Transverse colon (tissue), 4 donors: ENCODE measurements at regions not wholly inside any gene's neighbourhood (a gene's known extent, or its start where the extent isn't known, plus 50 kb on each side); places are given as distances from the start of the nearest gene placed in this dataset.

Experiments
- EP300 ChIP-seq: sonication (generic); formaldehyde crosslinking; IDR thresholded peaks from one replicate; pipeline ENCODE4 v1.6.1; 2017; ENCODE audit warnings: antibody characterized with exemption, low read depth
- POLR2A ChIP-seq: fragments of 450-650 bp; IDR thresholded peaks from one replicate; pipeline ENCODE4 v1.6.1; 2016; ENCODE audit warnings: antibody characterized with exemption, mild to moderate bottlenecking, moderate library complexity
- POLR2AphosphoS5 ChIP-seq, 3 donors: sonication (generic); formaldehyde crosslinking; IDR thresholded peaks; one replicate each; pipeline ENCODE4 v1.6.1; 2016; ENCODE audit warnings: antibody characterized with exemption in 3 of 3
- TF ChIP-seq, protein P1 (sequence below), 5 experiments: fragments of 200-600 bp in 3 of 5; fragments of 450-650 bp in 2 of 5; sonication (generic) in 3 of 5; IDR thresholded peaks; 1 replicate in 2 of 5; 2 replicates in 3 of 5; pipeline ENCODE4 v1.5.1; 2016 to 2017; ENCODE audit warnings: antibody characterized with exemption in 5 of 5, inconsistent platforms in 3 of 5, mild to moderate bottlenecking in 2 of 5, moderate library complexity in 1 of 5

DNA sequence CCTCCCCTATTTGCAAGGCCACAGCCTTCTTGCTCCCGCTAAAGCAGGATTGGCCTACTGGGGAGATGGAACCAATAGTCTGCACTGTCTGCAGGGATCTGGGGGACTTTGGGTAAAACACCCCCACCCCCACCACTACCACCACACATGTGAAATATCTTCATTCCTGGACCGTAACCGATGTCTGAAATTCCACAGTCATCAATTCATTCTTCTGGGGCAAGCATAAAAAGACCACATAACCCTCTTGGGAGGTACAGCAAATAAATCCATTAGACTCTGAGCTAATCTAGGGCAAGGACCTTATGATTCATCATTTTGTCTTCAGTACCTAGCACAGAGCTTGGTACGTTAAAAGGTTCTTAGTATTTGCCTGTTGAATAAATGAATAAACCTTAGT lies 307.8 kb downstream of the GPAM start:
- TF ChIP-seq EP300 (no peak), POLR2AphosphoS5 (IDR thresholded peaks at IDR 0.05) (no peak), POLR2A (no peak)
- TF ChIP-seq, protein P1, sequence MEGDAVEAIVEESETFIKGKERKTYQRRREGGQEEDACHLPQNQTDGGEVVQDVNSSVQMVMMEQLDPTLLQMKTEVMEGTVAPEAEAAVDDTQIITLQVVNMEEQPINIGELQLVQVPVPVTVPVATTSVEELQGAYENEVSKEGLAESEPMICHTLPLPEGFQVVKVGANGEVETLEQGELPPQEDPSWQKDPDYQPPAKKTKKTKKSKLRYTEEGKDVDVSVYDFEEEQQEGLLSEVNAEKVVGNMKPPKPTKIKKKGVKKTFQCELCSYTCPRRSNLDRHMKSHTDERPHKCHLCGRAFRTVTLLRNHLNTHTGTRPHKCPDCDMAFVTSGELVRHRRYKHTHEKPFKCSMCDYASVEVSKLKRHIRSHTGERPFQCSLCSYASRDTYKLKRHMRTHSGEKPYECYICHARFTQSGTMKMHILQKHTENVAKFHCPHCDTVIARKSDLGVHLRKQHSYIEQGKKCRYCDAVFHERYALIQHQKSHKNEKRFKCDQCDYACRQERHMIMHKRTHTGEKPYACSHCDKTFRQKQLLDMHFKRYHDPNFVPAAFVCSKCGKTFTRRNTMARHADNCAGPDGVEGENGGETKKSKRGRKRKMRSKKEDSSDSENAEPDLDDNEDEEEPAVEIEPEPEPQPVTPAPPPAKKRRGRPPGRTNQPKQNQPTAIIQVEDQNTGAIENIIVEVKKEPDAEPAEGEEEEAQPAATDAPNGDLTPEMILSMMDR (IDR thresholded peaks at IDR 0.05) = no peak
